K562 (cell line): ENCODE measurements at regions not wholly inside any gene's neighbourhood (a gene's known extent, or its start where the extent isn't known, plus 50 kb on each side); places are given as distances from the start of the nearest gene placed in this dataset.

Source experiments
- ATAC-seq: fragments of 200-7000 bp; cut with Tn5 transposase; 3 replicates; pipeline ENCODE4 v1.9.1; 2020; ENCODE audit warnings: moderate library complexity
- BruUV-seq: library from RNA; stranded (reverse); fragments of 400-500 nt; replicated peaks from 2 replicates; lab custom pipeline; 2021; lab: Mats Ljungman, UMichigan
- CTCF ChIA-PET: fragments of 300-600 bp; formaldehyde crosslinking; extraction: SDS; loops from one replicate; lab custom pipeline; 2021; ENCODE audit warnings: low intra/inter-chr PET ratio; lab: Yijun Ruan, JAX
- POLR2A ChIA-PET: fragments of 300-600, 350-650 bp; sonication (Branson Sonifier 250); formaldehyde crosslinking; extraction: SDS; loops from one replicate; lab custom pipeline; 2021; ENCODE audit warnings: antibody characterized with exemption, inconsistent platforms; lab: Yijun Ruan, JAX
- DNase-seq, 4 experiments: peaks; one replicate each; pipeline versions ENCODE4 v3.0.0 to v3.0.0-alpha.2; 2011 to 2018; ENCODE audit warnings: low spot score in 3 of 4, mixed read lengths in 3 of 4; ENCODE audit errors: extremely low read depth in 1 of 4
- FAIRE-seq: peaks from 2 replicates; lab custom pipeline; 2011; peaks lifted over from hg19 to GRCh38; lab: Jason Lieb, UNC
- H2AFZ ChIP-seq: 2 replicates; pipeline ENCODE4 v1.6.0; 2011; ENCODE audit warnings: low read depth, low read length, control low read depth, inconsistent platforms
- H3K27ac ChIP-seq: fragments of 200-600 bp; 3 replicates; pipeline ENCODE4 v1.8.0; 2011; ENCODE audit warnings: low read depth, mild to moderate bottlenecking, control low read depth, inconsistent platforms, low read length, moderate library complexity, mixed read lengths; ENCODE audit errors: extremely low read depth
- H3K27me3 ChIP-seq, 2 experiments: fragments of 300-600 bp in 1 of 2; 2 replicates in 1 of 2; 3 replicates in 1 of 2; pipeline versions ENCODE4 v1.6.0 to v1.8.0; 2011; ENCODE audit warnings: inconsistent platforms in 2 of 2, low read length in 2 of 2, mild to moderate bottlenecking in 1 of 2, mixed read lengths in 1 of 2, moderate library complexity in 1 of 2; ENCODE audit not compliant: control insufficient read depth in 2 of 2, insufficient read depth in 2 of 2
- H3K36me3 ChIP-seq: fragments of 300-600 bp; 3 replicates; pipeline ENCODE4 v1.8.0; 2011; ENCODE audit warnings: mild to moderate bottlenecking, low read length, inconsistent platforms; ENCODE audit not compliant: control insufficient read depth, insufficient read depth
- H3K4me1 ChIP-seq, 2 experiments: fragments of 200-600 bp in 1 of 2; replicated peaks in 1 of 2; 2 replicates in 1 of 2; 3 replicates in 1 of 2; pipeline versions ENCODE4 v1.5.1 to v1.8.0; 2011; ENCODE audit warnings: inconsistent platforms in 2 of 2, low read length in 2 of 2, mild to moderate bottlenecking in 1 of 2, mixed read lengths in 1 of 2, moderate library complexity in 1 of 2; ENCODE audit not compliant: control insufficient read depth in 2 of 2, insufficient read depth in 2 of 2
- H3K4me2 ChIP-seq: 2 replicates; pipeline ENCODE4 v1.6.1; 2011; ENCODE audit warnings: low read length, control low read depth, inconsistent platforms, mixed read lengths; ENCODE audit not compliant: insufficient read depth
- H3K4me3 ChIP-seq: fragments of 200-600 bp; sonication (generic), shearing (Covaris generic); 2 replicates; pipeline ENCODE4 v1.5.1; 2016; ENCODE audit warnings: control low read depth, inconsistent platforms
- H3K79me2 ChIP-seq: fragments of 200-600 bp; 3 replicates; pipeline ENCODE4 v1.8.0; 2011; ENCODE audit warnings: low read length, inconsistent platforms; ENCODE audit not compliant: control insufficient read depth, insufficient read depth
- H3K9ac ChIP-seq, 2 experiments: 2 replicates each; pipeline versions ENCODE4 v1.6.0 to v1.6.1; 2011; ENCODE audit warnings: low read depth in 2 of 2, low read length in 2 of 2, control low read depth in 1 of 2, inconsistent platforms in 1 of 2, mild to moderate bottlenecking in 1 of 2, mixed read lengths in 1 of 2; ENCODE audit not compliant: insufficient read depth in 1 of 2
- H3K9me1 ChIP-seq: one replicate; pipeline ENCODE4 v1.6.0; 2011; ENCODE audit warnings: inconsistent platforms, mild to moderate bottlenecking, low read length, moderate library complexity; ENCODE audit not compliant: control insufficient read depth, insufficient read depth
- H3K9me3 ChIP-seq: replicated peaks from 2 replicates; pipeline ENCODE4 v1.5.1; 2011; ENCODE audit warnings: low read depth, low read length, inconsistent platforms; ENCODE audit not compliant: control insufficient read depth, insufficient read depth
- H4K20me1 ChIP-seq: replicated peaks from 2 replicates; pipeline ENCODE4 v1.6.1; 2011; ENCODE audit warnings: low read length, inconsistent platforms, mixed read lengths; ENCODE audit not compliant: control insufficient read depth, insufficient read depth
- CTCF ChIP-seq, 3 experiments: IDR thresholded peaks in 2 of 3; conservative IDR thresholded peaks in 1 of 3; 2 replicates each; pipeline ENCODE4 v1.5.1; 2011 to 2012; ENCODE audit warnings: low read length in 3 of 3, mild to moderate bottlenecking in 3 of 3, control low read depth in 2 of 3, improper control_type of control experiment in 1 of 3, inconsistent platforms in 1 of 3, low read depth in 1 of 3, mixed read lengths in 1 of 3, moderate library complexity in 1 of 3; ENCODE audit not compliant: insufficient read depth in 2 of 3
- E2F4 ChIP-seq: sonication (generic); formaldehyde crosslinking; IDR thresholded peaks from 2 replicates; pipeline ENCODE4 v1.8.0; 2022; ENCODE audit warnings: mild to moderate bottlenecking, low read depth, missing genetic modification reagents
- ETV6 ChIP-seq, 3 experiments: fragments of 150-350 bp in 1 of 3; sonication (generic) in 1 of 3; formaldehyde crosslinking in 1 of 3; IDR thresholded peaks; 2 replicates each; pipeline versions ENCODE4 v1.6.1 to v1.8.0; 2014 to 2022; ENCODE audit warnings: borderline replicate concordance in 2 of 3, low read depth in 2 of 3, antibody characterized with exemption in 1 of 3, low read length in 1 of 3, mild to moderate bottlenecking in 1 of 3, missing genetic modification reagents in 1 of 3
- NCOA4 ChIP-seq: fragments of 450-650 bp; IDR thresholded peaks from 2 replicates; pipeline ENCODE4 v1.6.1; 2018; ENCODE audit warnings: mild to moderate bottlenecking; ENCODE audit not compliant: partially characterized antibody
- SMARCC2 ChIP-seq: fragments of 450-650 bp; IDR thresholded peaks from 2 replicates; pipeline ENCODE4 v1.6.1; 2017; ENCODE audit warnings: antibody characterized with exemption, moderate library complexity, mild to moderate bottlenecking, low read depth
- WGBS: fragments of 100-300 bp; shearing (Covaris generic); methylation state at CpG from one replicate; pipeline ENCODE4 v1.1.6; 2016; ENCODE audit warnings: low coverage, mixed read lengths; ENCODE audit not compliant: insufficient coverage; ENCODE audit errors: missing lambda C conversion rate; 5-methylcytosine and 5-hydroxymethylcytosine counted together
- in situ Hi-C: fragments of 300-500 bp; cut with MboI; formaldehyde crosslinking; loops from 4 replicates; pipeline ENCODE4 v1.15.0; 2018; ENCODE audit warnings: inconsistent platforms, mixed read lengths
- intact Hi-C: fragments of 100-400 bp; cut with micrococcal nuclease; formaldehyde crosslinking; loops from 2 replicates; pipeline ENCODE4 v1.14.2; 2022

GRCh38 chr11:100525197-100525596 lies 161.9 kb upstream of the ARHGAP42 start (continued):
- TF ChIP-seq SMARCC2 (no peak), ETV6 (IDR thresholded peaks at IDR 0.05; ENCODE audit: borderline replicate concordance in 1 of 2, low read depth in 2 of 2, low read length in 1 of 2) (no peak), ETV6 (CRISPR knock-in tag; IDR thresholded peaks at IDR 0.05; ENCODE audit: borderline replicate concordance) (no peak), E2F4 (CRISPR knock-in tag) (no peak)

GRCh38 chr11:100525635-100526034 lies 161.5 kb upstream of the ARHGAP42 start:
- H3K36me3 ChIP-seq, result no peaks in the 10 kb centered on the region
- WGBS, result 0% methylated on average over 2 of the region's 2 CpGs
- no peak overlapping the region for H3K9ac ChIP-seq
- ATAC-seq, result no peak
- intact Hi-C loops (no loop called here), in situ Hi-C loops (no loop called here)
- H3K4me2 ChIP-seq, result no peak overlapping the region
- H3K9me3 ChIP-seq, result no peaks in the 10 kb centered on the region
- no peaks in the 10 kb centered on the region for H3K79me2 ChIP-seq
- no peak overlapping the region for H2AFZ ChIP-seq
- no peak for FAIRE-seq
- BruUV-seq, result no TSS peak
- no peak overlapping the region for H3K27ac ChIP-seq
- H3K9me1 ChIP-seq, result no peaks in the 10 kb centered on the region
- H3K27me3 ChIP-seq, result no peaks in the 10 kb centered on the region
- peak in 1 of 4 experiments; percentile 2 for DNase-seq
- POLR2A ChIA-PET, result no interaction called here
- no peak overlapping the region for H3K4me3 ChIP-seq
- H3K4me1 ChIP-seq, result no peaks in the 10 kb centered on the region
- no peaks in the 10 kb centered on the region for H4K20me1 ChIP-seq
- TF ChIP-seq CTCF (IDR thresholded peaks at IDR 0.05 in 2 of 3, conservative IDR thresholded peaks at IDR 0.05 in 1 of 3; ENCODE audit: insufficient read depth in 2 of 3, low read depth in 1 of 3, low read length in 3 of 3) (peak in 1 of 3 experiments; percentile 10; a peak in 1 of 6 replicates), NCOA4 (no peak)
- TF ChIP-seq, all 486 proteins: peak for 1
- CTCF ChIA-PET, result no interaction called here
